Hindlimb muscle (tissue), 1 donor: ENCODE measurements at regions not wholly inside any gene's neighbourhood (a gene's known extent, or its start where the extent isn't known, plus 50 kb on each side); places are given as distances from the start of the nearest gene placed in this dataset.

Experiments used
- DNase-seq: peaks from one replicate; pipeline ENCODE4 v3.0.0-alpha.2; 2013

- no peak for DNase-seq
Measured at GRCh38 chr9:108322326-108323098, 533.3 kb downstream of the ACTL7B start.

DNA sequence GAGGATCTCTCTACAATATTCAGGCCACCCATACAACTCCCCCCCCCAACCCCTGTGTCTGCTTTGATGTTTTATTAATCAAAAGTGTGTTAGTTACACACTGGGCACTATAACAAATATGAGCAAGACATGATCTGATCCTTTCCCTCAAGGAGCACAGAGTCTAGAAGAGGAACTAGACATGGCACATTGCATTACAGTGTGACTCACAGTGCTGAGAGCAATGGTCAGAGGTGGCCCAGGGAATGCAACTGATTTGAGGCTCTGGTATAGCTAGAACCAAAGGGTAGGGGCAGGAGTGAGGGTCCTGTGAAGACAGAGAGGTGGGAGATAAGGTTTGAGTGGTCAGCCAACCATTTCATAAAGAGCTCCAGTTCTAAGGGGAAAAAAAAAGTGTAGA, 539.2 kb downstream of the ACTL7B start:
- DNase-seq = no peak

GRCh38 chr9:108316066-108316465, 539.7 kb downstream of the ACTL7B start:
- no peak for DNase-seq

GRCh38 chr9:108311745-108312144, 544.0 kb downstream of the ACTL7B start:
- DNase-seq = peak; percentile 57

GRCh38 chr9:108310202-108310601, 545.6 kb downstream of the ACTL7B start:
- DNase-seq = no peak

DNA sequence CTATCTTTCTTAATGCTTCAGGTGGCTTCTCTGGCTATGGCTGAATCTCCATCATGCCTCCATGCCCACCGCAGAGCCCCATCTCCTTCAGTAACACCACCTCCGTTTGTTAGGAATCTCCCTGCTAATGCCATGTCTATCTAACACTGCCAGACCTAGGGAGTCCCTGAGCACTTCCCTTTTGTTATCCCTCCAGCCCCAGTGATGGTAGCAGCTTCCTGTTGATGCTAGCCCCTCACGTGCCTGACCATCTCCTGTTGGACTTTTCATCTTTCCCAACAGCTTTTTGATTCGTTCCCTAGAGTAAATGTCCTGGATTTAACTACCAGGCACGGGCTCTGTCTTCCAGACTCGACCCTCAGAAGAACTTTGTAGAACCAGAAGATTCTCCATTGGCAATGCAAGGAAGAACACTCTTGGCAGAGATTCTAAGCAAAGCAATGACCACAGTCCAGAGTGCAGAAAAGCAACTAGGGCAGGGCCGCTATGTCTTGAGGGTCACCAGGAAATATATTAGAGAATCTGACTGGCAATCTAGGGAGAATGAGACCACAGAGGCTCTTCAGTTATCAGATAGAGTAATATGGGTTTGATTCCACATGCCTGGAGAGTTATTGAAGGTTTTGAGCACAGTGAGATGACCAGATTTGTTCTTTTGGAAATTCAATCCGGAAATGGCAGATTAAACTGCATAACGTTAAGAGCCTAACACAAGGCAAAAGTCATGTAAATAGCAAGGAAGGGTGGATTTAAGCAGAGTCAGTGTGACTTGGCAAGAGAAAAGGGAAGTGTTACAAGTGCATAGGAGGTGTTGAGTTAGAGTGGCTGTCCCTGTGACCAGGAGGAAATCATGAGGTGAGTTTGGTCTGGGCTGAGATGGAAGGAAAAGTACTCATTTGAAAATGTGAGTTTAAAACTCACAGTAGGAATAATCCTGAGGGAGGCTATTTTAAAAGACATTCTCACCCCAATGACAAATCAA, 555.2 kb downstream of the ACTL7B start:
- no peak for DNase-seq

GRCh38 chr9:108297073-108297472, 558.7 kb downstream of the ACTL7B start:
- DNase-seq = peak; percentile 77

GRCh38 chr9:108296056-108296455, 559.7 kb downstream of the ACTL7B start:
- DNase-seq = no peak

GRCh38 chr9:108291586-108291932, 564.2 kb downstream of the ACTL7B start:
- no peak for DNase-seq

GRCh38 chr9:108290839-108291585, 564.8 kb downstream of the ACTL7B start:
- DNase-seq = no peak

DNA sequence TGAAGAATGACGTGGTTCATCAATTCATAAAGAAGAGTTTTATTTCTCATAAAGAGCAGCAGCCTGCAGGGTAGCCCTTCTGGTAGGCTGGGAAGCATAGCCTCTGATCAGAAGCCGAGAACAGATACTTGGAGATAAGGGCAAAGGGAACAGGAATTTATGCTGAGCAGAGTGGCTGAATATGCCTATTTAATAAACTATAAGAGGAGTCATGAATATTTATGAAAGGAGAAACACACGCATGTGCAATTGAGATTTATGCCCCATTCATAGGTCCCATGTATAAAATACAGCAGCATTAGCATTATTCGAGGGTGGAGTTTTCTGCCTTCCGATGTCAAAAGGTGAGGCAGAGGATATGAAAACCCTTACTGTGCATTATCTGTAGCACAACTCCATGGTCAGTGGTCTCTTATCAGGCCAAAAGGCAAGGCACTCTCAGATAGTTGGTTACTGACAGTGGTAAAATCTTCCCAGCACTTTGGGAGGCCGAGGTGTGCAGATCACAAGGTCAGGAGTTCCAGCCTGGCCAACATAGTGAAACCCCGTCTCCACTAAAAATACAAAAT, 569.1 kb downstream of the ACTL7B start:
- DNase-seq = no peak

- DNase-seq = peak; percentile 49
Measured at GRCh38 chr9:108283696-108284095, 572.1 kb downstream of the ACTL7B start.

- no peak for DNase-seq
Measured at GRCh38 chr9:108282872-108283271, 572.9 kb downstream of the ACTL7B start.

GRCh38 chr9:108281696-108282095, 574.1 kb downstream of the ACTL7B start:
- DNase-seq = no peak

DNA sequence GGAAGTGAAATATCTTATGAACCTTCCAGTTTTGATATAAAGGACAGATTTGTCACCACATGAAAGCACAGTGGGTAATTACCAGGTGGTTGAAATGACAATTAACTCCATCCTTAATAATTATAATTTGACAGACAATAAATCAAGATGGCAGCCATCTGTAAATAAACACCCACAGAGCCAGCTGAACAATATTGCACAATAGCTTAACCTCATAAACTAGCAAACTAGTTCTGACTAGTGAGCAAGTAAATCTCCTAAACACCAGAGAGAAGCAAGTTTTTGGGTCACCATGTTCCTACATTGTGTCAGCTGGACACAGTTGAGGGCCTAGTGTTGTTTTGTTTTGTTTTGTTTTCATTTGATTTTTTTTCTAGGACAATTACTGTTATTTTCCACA, 577.4 kb downstream of the ACTL7B start:
- no peak for DNase-seq

DNA sequence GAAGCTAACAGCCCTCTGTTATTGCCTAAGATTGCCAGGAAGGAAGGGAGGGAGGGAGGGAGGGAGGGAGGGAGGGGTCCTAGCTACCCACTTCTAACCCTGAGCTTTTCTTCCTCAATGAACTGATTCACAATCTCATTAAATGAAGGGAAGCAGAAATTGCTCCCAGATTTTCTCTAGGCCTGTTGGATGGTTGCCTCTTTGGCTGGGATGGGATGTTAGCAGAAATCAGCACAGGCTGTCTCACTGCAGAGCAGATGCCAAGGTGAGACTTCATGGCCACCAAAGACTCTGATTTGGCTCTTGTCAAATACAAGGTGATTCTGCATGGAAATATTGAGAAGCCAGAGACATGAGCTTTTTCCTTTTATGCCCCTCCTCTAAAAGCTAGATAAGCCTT, 578.6 kb downstream of the ACTL7B start:
- DNase-seq = no peak

DNA sequence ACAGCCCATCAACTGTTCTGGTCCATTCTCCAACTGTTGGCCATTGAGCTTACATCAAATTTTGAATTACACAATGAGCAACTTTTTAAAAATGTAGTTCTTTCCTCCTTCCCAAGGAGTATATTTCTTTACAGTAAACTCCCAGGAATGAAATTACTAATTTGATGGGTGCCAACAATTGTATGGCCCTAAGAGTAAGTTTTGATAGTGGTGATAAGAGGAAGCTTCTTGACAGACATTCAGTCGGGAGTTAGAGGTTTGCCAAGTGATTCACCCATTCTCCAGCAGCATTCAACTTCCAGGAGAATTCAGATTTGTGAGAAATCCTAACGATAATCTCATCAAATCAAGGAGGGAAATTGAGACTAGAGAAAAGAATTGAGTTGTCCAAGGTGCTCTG, 579.9 kb downstream of the ACTL7B start:
- DNase-seq = no peak

GRCh38 chr9:108274971-108275370, 580.8 kb downstream of the ACTL7B start:
- no peak for DNase-seq

- DNase-seq = no peak
Measured at GRCh38 chr9:108273988-108274387, 581.8 kb downstream of the ACTL7B start.

DNA sequence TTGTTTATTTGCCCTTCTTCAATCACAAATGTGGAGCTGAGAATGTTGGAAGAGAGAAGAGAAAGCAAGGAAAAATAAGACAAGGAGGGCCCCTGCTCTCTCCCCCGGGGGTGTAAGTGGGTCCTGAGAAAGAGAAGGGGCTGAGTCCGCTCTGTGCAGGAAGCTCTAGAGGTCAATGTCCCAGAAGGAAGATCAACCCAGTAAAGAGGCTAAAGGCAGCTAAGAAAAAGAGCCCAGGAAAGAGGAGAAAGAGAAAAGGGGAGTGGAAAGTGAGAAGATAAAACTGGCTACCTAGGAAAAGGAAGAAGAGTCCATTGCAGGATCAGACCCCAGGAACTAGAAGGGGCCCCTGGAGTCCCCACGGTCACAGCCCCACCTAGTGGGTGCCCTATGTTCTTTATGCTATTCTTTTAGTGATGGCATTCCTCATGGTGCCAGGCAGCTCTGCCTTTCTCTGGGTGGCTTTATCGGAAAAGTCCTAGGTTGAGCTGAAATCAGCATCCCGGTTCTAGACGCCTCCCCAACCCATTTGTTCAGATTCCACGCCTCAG, 583.4 kb downstream of the ACTL7B start:
- DNase-seq = peak; percentile 18

DNA sequence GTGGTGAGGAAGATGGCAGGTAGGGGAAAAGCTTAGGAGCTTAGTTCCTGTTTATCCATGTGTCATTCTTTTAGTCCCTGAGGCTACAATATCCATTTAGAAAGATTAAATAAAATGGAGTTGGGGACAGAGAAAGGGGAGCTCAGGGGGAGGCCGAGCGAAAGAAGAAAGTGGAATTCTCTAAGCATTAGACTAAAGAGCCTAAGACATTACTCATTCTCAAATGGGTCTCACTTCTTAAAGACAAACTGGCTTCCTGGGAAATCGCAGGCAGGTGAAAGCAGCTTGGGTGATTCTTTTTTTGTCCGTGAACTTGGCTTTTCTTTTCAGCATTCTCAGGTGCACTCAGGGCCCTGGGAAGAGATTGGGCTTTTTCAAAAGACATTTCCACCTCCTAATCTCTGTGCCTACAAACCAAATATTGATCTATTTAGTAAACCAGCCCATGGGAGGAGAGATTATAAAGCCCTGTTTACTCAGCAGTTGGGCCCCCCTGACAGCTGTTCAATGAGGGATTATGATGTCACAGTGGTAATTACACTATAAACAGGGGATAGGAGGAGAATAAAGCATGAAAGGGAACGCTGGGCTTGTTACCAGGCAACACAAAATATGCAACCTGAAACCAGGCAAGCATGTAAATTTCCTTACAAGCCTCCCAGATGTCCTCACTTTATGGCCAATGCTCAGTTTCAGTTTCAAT, 584.0 kb downstream of the ACTL7B start:
- DNase-seq = peak; percentile 75

- no peak for DNase-seq
Measured at GRCh38 chr9:108271236-108271635, 584.5 kb downstream of the ACTL7B start.
